ENCODE measurements at regions not wholly inside any gene's neighbourhood (a gene's known extent, or its start where the extent isn't known, plus 50 kb on each side); places are given as distances from the start of the nearest gene placed in this dataset.

DNA sequence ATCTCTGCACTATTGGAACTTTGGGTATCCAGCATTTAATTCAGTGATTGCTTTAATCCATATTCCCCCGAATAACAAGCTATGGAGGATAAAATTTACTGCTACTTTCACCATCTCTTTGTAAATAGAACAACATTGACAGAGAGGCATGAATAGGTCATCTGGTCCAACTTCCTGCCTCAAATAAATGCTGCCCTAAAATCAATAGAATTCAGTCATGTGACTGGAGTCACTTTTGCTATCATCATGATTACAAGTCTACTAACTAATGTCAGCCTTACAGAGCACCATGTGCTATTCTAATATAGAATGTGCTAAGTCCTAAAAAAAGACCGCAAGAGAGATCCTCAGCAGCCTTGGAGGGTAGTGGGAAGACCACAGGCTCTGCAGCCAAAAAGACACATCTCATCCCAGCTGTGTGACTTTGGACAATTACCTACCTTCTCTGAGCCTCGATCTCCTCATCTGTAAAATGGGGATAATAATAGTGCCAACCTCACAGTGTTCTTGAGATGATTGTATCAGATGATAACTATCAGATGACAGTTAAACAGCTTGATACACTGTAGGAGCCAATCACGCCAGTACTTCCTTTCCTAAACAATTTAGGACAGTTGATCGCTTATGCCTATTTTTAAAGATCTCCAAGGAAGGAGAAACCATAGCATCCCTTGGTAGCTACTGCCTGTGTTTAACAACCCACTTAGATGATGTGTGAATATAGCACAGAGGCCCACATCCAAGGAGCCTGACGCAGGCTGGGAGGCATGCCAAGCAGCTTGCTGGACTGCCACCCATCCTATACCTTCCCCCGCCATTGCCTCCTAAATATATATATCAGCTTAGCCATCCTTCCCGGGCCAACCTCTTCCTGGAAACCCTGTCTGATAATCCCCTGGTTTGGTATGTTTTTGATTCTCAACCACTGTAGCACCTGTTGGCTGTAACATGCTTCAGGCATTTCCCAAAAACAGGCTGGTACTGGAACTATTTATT is 77.3 kb upstream of the PHF21A start:
- BruUV-seq (replicated peaks): no TSS peak
- Histone ChIP-seq H3K9me3 (ENCODE audit: low read depth, low read length, poor library complexity, severe bottlenecking) (no peaks in the 10 kb centered on the region), H3K27ac (ENCODE audit: low read depth, low read length, poor library complexity, severe bottlenecking) (no peak overlapping the region), H3K36me3 (ENCODE audit: insufficient read depth, low read length, poor library complexity, severe bottlenecking) (no peaks in the 10 kb centered on the region), H3K4me1 (ENCODE audit: insufficient read depth, low read length, poor library complexity, severe bottlenecking) (no peaks in the 10 kb centered on the region), H3K4me3 (ENCODE audit: low read depth, low read length, poor library complexity, severe bottlenecking) (no peak overlapping the region), H3K27me3 (replicated peaks; ENCODE audit: insufficient read depth, low read depth, low read length, poor library complexity) (peaks cover 40% of the 10 kb centered on the region)
- POLR2A ChIA-PET (ENCODE audit: low non-redundant PET): no interaction called here
- CTCF ChIA-PET: no interaction called here
- intact Hi-C loops (cut with micrococcal nuclease; ENCODE audit: unreplicated experiment): no loop called here
- TF ChIP-seq EZH2 (IDR thresholded peaks at IDR 0.05; ENCODE audit: borderline replicate concordance, low read depth, low read length, poor library complexity, severe bottlenecking): no peak
- TF ChIP-seq CTCF (conservative IDR thresholded peaks at IDR 0.05; ENCODE audit: low read depth, low read length): no peak
- DNase-seq (ENCODE audit: low spot score): no peak

GRCh38 chr11:46197421-46197820 is 76.2 kb upstream of the PHF21A start:
- BruUV-seq (replicated peaks): no TSS peak
- Histone ChIP-seq H3K4me1 (ENCODE audit: insufficient read depth, low read length, poor library complexity, severe bottlenecking) (no peaks in the 10 kb centered on the region), H3K9me3 (ENCODE audit: low read depth, low read length, poor library complexity, severe bottlenecking) (no peaks in the 10 kb centered on the region), H3K36me3 (ENCODE audit: insufficient read depth, low read length, poor library complexity, severe bottlenecking) (no peaks in the 10 kb centered on the region), H3K27ac (ENCODE audit: low read depth, low read length, poor library complexity, severe bottlenecking) (no peak overlapping the region), H3K4me3 (ENCODE audit: low read depth, low read length, poor library complexity, severe bottlenecking) (no peak overlapping the region), H3K27me3 (replicated peaks; ENCODE audit: insufficient read depth, low read depth, low read length, poor library complexity) (peaks cover 40% of the 10 kb centered on the region)
- intact Hi-C loops (cut with micrococcal nuclease; ENCODE audit: unreplicated experiment): no loop called here
- CTCF ChIA-PET: no interaction called here
- POLR2A ChIA-PET (ENCODE audit: low non-redundant PET): no interaction called here
- DNase-seq (ENCODE audit: low spot score): no peak
- TF ChIP-seq EZH2 (IDR thresholded peaks at IDR 0.05; ENCODE audit: borderline replicate concordance, low read depth, low read length, poor library complexity, severe bottlenecking) (no peak), CTCF (conservative IDR thresholded peaks at IDR 0.05; ENCODE audit: low read depth, low read length) (no peak)

- ChIA-PET CTCF (no interaction called here), POLR2A (ENCODE audit: low non-redundant PET) (no interaction called here)
- Histone ChIP-seq H3K27ac (ENCODE audit: low read depth, low read length, poor library complexity, severe bottlenecking) (no peak overlapping the region), H3K27me3 (replicated peaks; ENCODE audit: insufficient read depth, low read depth, low read length, poor library complexity) (peaks cover 11% of the 10 kb centered on the region), H3K4me3 (ENCODE audit: low read depth, low read length, poor library complexity, severe bottlenecking) (no peak overlapping the region), H3K9me3 (ENCODE audit: low read depth, low read length, poor library complexity, severe bottlenecking) (no peaks in the 10 kb centered on the region), H3K36me3 (ENCODE audit: insufficient read depth, low read length, poor library complexity, severe bottlenecking) (no peaks in the 10 kb centered on the region), H3K4me1 (ENCODE audit: insufficient read depth, low read length, poor library complexity, severe bottlenecking) (no peaks in the 10 kb centered on the region)
- BruUV-seq (replicated peaks): no TSS peak
- TF ChIP-seq CTCF (conservative IDR thresholded peaks at IDR 0.05; ENCODE audit: low read depth, low read length): no peak
- no peak for TF ChIP-seq EZH2 (IDR thresholded peaks at IDR 0.05; ENCODE audit: borderline replicate concordance, low read depth, low read length, poor library complexity, severe bottlenecking)
- no peak for DNase-seq (ENCODE audit: low spot score)
- intact Hi-C loops (cut with micrococcal nuclease; ENCODE audit: unreplicated experiment): no loop called here
These were observed 66.8 kb upstream of the PHF21A start for GRCh38 chr11:46188017-46188416.

Data from A673 (cell line).